ENCODE measurements at regions not wholly inside any gene's neighbourhood (a gene's known extent, or its start where the extent isn't known, plus 50 kb on each side); places are given as distances from the start of the nearest gene placed in this dataset.

GRCh38 chr20:51321343-51322163, 221.0 kb downstream of the NFATC2 start:
- TF ChIP-seq CTCF (optimal IDR thresholded peaks at IDR 0.05 in 1 of 3, IDR thresholded peaks at IDR 0.05 in 1 of 3, conservative IDR thresholded peaks at IDR 0.05 in 1 of 3; ENCODE audit: extremely low read depth in 1 of 3, insufficient read depth in 2 of 3, low read length in 3 of 3) (no peak), EZH2 (IDR thresholded peaks at IDR 0.05; ENCODE audit: low read length) (no peak)
